ENCODE measurements at regions not wholly inside any gene's neighbourhood (a gene's known extent, or its start where the extent isn't known, plus 50 kb on each side); places are given as distances from the start of the nearest gene placed in this dataset.

- no peak for DNase-seq
These were observed 76.7 kb upstream of the DCBLD2 start for GRCh38 chr3:98978068-98978811.

DNA sequence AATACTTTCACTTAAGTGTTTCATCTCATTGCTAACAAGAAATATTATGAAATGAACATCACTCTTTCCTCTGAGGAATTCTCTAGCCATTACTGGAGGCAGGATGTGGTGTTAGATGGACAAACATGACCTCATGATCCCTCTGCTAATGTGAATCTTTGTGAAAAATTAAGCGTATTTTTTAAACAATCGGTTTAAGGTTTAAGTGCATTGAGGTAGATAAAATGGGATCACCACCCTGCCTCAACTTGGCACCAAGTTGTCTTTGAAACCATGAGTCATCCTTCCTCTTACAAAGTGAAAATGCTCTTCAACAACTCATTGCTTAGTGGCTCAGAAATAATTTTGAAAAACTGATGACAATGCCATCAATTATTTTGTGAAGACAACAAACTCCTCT lies 76.0 kb upstream of the DCBLD2 start:
- DNase-seq, result no peak

GRCh38 chr3:98974442-98974841 lies 72.9 kb upstream of the DCBLD2 start:
- DNase-seq, result no peak

GRCh38 chr3:98972720-98973119 lies 71.2 kb upstream of the DCBLD2 start:
- no peak for DNase-seq

DNA sequence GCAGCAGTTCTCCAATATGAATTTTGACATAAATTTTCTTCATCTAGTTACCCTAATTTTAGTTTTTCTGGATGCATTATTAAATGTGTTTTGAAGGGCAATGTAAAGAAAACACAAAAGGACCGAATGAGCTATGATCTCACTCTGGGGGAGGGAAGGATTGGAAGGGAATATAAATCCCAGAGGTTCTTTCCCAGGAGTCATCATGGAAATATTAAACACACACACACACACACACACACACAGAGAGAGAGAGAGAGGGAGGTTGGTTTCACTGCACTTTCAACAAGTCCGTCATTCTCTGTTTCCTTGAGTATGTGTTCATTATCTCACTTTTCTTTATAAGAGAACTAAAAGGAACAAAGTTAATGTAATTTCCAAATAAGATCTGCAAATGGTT lies 70.7 kb upstream of the DCBLD2 start:
- peak; percentile 21 for DNase-seq

DNA sequence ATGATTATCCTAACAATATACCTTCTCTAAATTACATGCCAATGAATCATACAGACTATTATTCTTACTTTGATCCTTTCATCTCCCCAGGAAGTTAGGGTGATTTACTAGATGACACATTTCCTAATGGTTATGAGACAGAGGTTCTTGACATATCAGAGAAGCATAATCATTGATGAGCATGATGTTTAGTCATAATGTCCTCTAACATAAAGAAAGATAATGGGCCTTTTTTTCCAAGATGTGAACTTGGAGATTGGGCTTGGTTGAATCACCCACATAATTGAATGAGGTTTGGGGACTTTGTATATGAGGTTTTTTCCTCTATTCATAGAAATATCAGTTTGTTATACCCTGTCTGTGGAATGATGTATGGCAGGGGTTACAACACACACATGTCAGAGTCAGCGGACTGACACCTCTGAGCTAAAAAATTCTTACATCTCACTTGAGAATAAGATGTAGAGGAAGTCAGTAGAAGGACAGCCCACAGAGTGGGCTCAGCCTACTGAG lies 69.7 kb upstream of the DCBLD2 start:
- DNase-seq, result peak; percentile 26

GRCh38 chr3:98969295-98969694 lies 67.8 kb upstream of the DCBLD2 start:
- no peak for DNase-seq

- no peak for DNase-seq
These were observed 67.3 kb upstream of the DCBLD2 start for GRCh38 chr3:98968824-98969223.

GRCh38 chr3:98968347-98968746 lies 66.9 kb upstream of the DCBLD2 start:
- no peak for DNase-seq

DNA sequence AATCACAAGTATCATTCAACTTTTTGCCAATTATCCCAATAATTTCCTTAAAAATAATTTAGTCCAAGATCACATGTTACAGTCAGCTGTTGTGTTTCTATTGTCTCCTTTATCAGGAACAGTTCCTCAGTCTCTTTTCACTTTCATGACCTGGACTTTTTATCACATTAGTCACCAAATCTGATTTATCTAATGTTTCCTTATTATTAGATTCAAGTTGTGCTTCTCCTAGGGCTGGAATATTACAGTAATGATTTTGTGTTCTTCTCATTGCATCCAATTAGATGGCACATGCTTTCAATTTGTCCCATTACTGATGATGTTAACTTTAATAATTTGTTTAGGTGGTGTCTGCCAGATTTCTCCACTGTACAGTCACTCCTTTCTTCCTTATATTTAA lies 66.3 kb upstream of the DCBLD2 start:
- DNase-seq, result no peak

DNA sequence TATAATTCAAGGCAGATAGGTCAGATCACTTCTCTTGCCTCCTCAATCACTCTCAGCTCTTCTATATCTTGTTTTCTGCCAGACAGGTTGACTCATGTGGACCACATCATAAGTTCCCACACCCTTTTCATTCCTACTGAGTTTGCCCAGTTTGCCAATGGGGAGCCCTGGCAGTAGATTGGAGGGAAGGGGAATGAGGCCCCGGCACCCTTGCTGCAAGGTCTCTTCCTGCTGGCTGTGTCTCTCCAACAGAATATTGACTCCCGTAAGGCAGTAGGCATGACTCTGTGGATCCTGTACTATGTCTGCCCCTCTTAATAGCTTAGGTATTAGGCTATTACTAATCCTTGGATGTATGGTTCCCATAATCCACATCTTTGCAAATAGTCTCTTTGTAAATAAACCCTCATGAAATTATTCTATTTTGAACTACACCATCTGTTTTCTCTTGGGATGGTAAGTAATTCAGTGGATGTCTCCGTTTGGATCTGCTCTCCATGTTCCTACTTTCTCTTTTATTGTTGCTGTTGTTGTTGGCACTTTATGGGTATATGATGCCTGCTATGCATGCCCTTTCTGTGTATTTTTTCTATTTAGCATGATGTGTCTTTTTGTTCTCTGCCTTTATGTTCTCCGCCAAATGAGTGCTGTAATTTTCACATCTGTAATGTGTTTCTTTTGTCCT lies 65.5 kb upstream of the DCBLD2 start:
- no peak for DNase-seq

- no peak for DNase-seq
These were observed 64.9 kb upstream of the DCBLD2 start for GRCh38 chr3:98966434-98966833.

GRCh38 chr3:98964784-98965183 lies 63.3 kb upstream of the DCBLD2 start:
- DNase-seq, result no peak

DNA sequence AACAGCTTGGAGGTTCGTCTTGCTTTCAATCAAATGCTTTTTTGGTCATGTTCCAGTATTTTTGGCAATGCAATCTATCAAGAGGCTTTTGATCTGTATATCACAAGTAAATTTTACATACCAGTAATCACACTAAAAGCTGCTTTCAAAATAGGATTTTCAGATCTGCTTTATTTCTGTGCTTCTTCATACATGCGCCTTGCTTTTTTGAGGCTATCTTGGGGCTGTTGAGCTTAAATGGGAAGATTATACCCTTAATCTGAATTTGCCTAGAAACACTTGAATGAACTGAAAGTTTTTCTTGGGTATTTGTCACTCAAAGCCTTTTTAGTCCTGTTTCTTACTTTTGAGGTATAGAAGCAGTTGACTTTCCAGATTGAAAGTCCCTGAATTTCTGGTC lies 62.1 kb upstream of the DCBLD2 start:
- DNase-seq, result no peak

DNA sequence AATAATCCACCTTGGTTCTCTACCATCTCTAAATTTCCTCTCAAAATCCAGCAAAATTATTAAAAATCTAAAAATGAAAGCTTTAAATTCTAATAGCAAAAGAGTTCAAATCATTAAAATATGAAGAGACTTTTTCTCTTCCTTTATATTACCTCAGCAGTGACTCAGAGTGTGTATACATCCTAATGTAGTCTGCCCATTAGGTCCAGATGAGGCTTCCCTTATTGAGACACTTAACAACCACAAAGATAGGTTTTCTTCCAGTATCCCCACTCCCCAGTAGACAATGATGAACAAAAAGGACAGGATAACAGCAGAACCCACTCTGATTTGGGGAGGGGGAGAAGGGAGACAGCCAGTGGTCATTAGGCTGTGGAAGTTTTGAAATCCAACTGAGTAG lies 61.5 kb upstream of the DCBLD2 start:
- DNase-seq, result no peak

DNA sequence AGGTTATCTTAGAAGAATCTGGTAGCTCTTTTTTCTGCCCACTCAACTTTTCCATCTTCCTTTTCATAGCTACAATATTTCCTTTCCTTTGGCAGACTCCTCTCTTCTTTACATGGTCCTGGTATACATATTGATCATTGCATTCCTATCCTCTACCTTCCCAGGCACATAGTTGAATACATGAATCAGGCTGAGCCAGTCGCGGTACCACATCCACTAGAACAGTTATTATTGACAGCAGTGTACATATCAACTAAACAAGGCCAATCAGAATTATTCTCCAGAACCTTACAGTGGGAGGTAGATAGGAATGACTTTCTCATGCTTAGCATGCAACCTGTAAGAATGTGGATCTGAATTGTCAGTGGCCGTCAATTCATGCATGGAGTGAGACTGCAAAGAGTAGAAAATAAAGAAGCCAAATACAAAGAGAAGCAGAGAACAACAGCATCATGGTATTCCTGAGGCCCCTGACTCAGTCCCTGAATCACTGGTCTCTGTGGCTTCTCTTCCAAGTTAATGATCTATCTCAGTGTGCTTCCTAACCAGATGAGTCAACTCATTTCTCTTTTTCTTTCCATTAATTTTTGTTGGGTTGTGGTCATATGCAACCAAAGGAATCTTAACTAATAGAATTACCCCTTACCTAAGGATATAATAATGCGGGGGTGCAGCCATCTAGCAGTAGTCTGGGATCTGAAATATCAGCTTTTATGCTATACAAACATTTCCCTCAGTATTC lies 60.9 kb upstream of the DCBLD2 start:
- peak; percentile 32 for DNase-seq

GRCh38 chr3:98961161-98962155 lies 60.0 kb upstream of the DCBLD2 start:
- no peak for DNase-seq

GRCh38 chr3:98957681-98958080 lies 56.2 kb upstream of the DCBLD2 start:
- DNase-seq, result no peak

GRCh38 chr3:98956008-98956407 lies 54.5 kb upstream of the DCBLD2 start:
- no peak for DNase-seq

DNA sequence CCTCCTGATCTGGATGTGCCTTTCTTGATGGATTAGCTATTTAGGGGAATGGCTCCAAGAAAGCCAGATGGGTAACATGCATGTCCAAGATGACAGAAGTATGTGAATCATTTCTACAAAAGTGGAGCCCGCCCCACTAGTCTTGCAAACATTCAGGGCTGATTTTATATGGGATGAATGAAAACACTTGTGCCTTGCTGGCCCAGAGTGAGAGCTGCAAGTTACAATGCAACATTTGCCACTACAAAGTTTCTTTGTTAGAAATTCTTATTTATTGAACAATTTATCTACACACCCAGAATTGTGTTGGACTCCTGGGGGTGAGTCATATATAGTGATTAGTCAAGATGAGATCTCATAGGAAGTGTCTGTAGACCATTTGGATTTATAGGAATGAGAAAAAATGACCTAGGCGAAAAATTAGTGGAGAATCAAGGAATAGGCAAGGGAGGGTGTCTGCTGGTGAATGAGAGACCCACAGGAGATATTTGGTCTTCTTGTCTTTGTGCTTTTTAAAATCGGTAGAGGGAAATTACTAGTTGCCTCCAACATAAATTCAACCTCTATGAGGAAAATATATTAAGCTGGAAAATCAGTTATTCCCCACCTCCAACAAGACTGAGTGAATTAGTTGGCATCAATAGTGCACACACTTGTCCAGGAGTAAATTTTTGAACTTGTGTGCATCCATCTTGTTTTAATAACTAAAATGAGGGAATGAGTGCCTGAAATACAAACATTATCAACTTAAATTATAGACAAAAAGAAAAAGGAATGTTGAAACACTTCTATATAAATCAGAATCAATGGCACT lies 53.5 kb upstream of the DCBLD2 start:
- no peak for DNase-seq

- DNase-seq, result no peak
These were observed 52.7 kb upstream of the DCBLD2 start for GRCh38 chr3:98954242-98954641.

- no peak for DNase-seq
These were observed 50.9 kb upstream of the DCBLD2 start for GRCh38 chr3:98952404-98952803.

All from T1000 (cell line).